Epithelial cell of proximal tubule (primary cell): ENCODE measurements at regions not wholly inside any gene's neighbourhood (a gene's known extent, or its start where the extent isn't known, plus 50 kb on each side); places are given as distances from the start of the nearest gene placed in this dataset.
A peak's percentile ranks its signal among the peaks of the same experiment; 100 is the strongest.

Experiments used
- DNase-seq: peaks from one replicate; pipeline ENCODE4 v3.0.0-alpha.2; 2011; ENCODE audit warnings: low read depth
- H3K4me3 ChIP-seq: 2 replicates; pipeline ENCODE4 v1.5.1; 2011; ENCODE audit warnings: low read depth, mild to moderate bottlenecking, low read length
- CTCF ChIP-seq: conservative IDR thresholded peaks from 2 replicates; pipeline ENCODE4 v1.5.1; 2012; ENCODE audit warnings: low read depth, mild to moderate bottlenecking, low read length

- no peak overlapping the region for H3K4me3 ChIP-seq
- DNase-seq = no peak
- TF ChIP-seq CTCF = peak; percentile 53
Observed at GRCh38 chr9:107155244-107155817, 127.7 kb upstream of the RAD23B start.

GRCh38 chr9:107158321-107158720 is 124.8 kb upstream of the RAD23B start:
- no peak overlapping the region for H3K4me3 ChIP-seq
- DNase-seq = no peak
- peak; percentile 70 for TF ChIP-seq CTCF

GRCh38 chr9:107161338-107161737 is 121.7 kb upstream of the RAD23B start:
- H3K4me3 ChIP-seq = no peak overlapping the region
- no peak for TF ChIP-seq CTCF
- no peak for DNase-seq

- no peak overlapping the region for H3K4me3 ChIP-seq
- DNase-seq = no peak
- TF ChIP-seq CTCF = no peak
Observed at GRCh38 chr9:107163370-107163769, 119.7 kb upstream of the RAD23B start.

GRCh38 chr9:107169796-107170195 is 113.3 kb upstream of the RAD23B start:
- no peak for TF ChIP-seq CTCF
- H3K4me3 ChIP-seq = no peak overlapping the region
- DNase-seq = no peak

GRCh38 chr9:107170801-107171200 is 112.3 kb upstream of the RAD23B start:
- DNase-seq = no peak
- no peak for TF ChIP-seq CTCF
- H3K4me3 ChIP-seq = no peak overlapping the region

- no peak for DNase-seq
- no peak overlapping the region for H3K4me3 ChIP-seq
- peak; percentile 96 for TF ChIP-seq CTCF
Observed at GRCh38 chr9:107172160-107172978, 110.7 kb upstream of the RAD23B start.
